ENCODE measurements at regions not wholly inside any gene's neighbourhood (a gene's known extent, or its start where the extent isn't known, plus 50 kb on each side); places are given as distances from the start of the nearest gene placed in this dataset.

DNA sequence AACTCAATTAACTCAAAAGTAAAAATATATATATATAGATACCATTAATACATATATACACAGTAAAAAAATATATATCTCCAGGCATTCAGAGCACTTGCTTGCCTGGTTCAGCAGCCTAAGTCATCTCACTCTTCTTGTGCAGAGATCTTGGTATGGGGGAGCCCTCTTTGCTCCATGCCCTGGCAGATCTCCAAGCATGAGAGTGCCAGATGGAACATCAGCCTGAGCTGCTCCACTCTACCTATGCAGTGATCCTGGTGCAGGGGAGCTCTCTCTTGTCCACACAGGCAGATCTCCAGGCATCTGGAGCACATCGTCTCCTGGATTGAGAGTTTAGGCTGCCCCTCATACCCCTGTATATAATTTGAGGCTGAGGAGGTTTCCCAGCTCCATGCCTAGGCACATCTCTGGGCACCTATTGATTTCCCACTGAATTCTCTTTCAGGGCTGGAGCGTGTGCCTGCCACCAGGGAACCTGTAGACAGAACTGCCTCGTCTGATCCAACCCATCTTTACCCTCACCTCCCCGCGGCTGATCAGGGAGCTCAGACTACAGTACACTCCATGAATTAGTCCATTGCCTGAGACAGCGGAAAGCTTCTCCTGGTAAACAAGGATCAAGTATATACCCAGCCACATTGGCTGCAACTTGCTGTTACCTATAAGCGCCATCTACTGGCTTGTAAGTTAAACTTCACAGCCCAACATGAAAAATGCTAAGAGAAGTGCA is 342.4 kb upstream of the GRIA1 start:
- DNase-seq = peak; percentile 94

DNA sequence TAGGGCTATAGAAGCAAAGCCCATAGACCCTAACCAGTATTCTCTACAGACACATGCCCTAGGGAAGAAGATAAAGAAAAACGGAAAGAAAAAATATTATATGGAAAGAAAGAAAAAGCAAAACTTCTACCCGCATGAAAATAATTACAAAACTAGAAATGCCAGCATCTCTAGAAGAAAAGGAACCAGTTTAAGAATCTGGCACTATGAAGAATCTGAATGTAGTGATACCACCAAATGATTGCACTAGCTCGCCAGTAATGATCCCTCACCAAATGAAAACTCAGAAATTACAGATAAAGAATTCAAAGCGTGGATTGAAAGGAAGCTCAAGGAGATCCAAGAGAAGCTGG is 341.9 kb upstream of the GRIA1 start:
- DNase-seq = no peak

DNA sequence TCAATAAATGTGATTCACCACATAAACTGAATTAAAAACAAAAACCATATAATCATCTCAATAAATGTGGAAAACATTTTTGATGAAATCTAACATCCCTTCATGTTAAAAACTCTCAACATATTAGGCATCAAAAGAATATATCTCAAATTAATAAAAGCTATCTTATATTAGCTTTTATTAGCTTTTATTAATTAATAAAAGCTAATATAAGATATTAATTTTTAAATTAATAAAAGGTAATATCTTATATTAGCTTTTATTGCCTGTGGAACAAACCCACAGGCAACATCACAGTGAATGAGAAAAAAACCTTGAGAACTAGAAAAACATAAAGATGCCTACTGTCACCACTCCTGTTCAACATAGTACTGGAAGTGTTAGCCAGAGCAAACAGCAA is 338.9 kb upstream of the GRIA1 start:
- no peak for DNase-seq

DNA sequence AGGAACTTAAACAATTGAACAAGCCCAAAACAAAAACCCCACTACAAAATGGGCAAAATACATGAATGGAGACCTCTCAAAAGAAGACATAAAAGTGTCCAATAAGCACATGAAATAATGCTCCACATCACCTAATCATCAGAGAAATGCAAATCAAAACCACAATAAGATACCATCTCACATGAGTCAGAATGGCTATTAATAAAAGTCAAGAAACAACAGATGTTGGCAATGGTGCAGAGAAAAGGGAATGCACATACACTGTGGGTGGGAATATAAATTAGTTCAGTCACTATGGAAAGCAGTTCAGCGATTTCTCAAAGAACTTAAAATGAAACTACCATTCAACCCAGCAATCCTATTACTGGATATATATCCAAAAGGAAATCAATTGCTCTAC is 337.4 kb upstream of the GRIA1 start:
- DNase-seq = no peak

DNA sequence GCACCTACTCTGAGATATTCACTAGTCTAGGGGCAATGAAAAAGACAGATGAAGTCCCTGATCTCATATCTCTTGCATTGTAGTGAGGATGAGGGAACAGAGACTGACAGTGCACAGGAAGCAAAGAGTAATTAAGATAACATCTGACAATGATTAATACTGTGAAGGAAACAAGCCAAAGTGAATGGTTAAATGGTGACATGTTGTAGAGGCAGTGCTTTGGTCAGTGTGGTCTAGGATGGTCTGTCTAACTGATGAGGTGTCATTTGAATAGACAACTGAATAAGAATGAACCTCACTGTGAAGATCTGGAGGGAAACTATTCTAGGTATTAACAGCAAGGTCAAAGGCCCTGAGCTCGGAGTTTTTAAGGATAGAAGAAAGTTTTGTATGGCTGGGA is 333.3 kb upstream of the GRIA1 start:
- no peak for DNase-seq

DNA sequence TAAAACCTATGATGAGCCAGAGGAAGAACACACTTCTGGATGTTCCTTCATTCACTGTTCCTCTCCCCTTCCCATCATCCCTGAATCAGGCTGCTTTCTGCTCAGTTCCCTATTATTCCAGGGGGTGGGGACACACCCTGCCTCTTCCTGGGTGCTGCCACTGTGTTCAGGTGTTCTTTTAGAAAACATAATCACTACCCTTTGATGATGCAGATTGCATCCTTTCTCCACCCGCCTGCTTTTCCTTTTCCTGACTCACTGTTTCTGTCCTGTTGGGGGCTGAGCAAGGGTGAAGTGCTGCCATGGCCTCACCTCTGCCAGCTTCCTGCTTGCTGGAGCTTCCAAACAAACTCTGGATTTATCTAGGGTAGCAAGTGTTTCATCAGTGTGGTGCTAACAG is 331.9 kb upstream of the GRIA1 start:
- peak; percentile 58 for DNase-seq

DNA sequence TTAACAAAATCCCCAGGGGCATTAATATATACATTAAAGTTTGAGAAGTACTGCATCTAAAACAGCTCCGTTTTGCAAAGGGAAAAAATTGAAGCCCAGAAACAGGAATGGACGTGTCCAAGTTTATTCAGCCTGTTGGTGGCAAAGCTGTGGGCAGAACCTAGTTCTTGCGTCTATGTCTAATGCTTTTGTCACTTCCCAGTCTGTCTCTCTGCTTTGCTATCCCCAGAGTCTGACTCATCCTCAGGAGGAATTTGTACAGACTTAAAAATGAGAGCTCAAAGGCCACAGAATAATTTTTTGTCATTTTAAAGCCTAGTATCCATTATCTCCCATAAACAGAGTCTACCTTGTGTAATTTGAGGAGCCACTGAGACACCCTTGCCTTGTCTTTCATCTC is 330.9 kb upstream of the GRIA1 start:
- DNase-seq = no peak

DNA sequence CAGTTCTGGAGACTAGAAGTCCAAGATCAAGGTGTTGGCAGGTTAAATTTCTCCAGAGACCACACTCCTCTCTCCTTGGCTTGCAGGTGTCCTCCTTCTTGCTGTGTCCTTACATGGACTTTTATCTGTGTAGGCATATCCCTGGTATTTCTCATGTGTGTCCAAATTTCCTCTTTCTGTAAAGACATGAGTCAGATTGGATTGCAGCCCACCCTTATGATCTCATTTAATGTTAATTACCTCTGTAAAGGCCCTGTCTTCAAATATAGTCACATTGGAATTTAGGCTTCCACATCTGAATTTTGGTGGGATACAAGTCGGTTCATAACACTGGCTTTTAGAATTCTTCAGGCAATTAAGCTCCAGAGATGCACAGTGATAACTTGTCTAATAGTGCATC is 322.2 kb upstream of the GRIA1 start:
- no peak for DNase-seq

DNA sequence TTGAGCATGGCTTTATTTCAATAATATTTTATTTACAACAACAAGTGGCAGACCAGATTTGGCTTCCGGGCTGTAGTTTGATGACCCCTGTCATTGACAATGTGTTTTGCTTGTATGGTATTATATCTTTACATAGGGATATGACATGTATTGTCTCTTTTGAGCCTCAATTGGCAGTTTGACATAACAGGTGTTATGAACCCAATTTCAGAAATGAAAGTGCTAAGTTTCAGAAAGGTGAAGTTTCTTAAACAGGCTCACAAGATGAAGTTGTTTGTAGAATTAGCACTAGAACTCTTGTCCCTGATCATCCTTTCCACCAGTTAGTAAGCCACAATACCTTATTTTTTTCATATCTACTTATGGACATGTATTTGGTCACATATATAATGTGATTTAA is 303.0 kb upstream of the GRIA1 start:
- DNase-seq = no peak

DNA sequence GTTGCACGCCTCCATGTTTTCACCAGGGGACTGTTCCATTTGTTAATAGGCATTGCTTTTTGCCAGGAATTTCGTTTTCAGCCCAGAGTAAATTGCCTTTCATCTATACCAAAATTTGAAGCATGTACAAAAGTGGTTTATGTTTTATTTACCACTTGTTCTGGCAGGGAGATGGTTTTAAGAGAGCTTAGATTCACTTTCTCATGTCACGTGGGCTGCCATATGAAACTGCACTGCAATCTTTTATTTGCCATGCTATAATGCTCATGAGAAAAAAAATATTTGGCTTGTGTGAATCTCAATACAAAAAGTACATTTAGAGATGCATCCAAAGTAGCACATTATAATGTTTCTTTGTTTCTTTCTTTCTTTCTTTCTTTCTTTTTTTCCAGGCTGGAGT is 284.1 kb upstream of the GRIA1 start:
- DNase-seq = no peak

DNA sequence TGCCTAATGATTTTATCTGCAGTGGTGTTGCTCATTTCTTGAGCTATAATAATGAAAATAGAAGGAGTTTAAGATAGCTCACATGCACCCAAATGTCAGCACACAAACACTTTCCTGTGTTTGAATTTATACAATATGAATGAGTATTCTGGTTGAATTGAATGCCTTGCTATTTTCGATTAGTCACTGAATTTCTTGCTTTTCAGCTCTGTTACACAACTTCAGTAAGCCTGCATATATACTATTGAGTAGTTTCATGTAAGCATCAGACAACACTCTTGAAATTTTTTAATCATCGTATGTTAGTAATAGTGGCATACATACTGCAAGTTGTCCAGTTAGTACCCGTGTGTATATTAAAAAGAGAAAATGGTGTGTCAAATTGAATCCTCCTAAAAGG is 281.5 kb upstream of the GRIA1 start:
- DNase-seq = no peak

DNA sequence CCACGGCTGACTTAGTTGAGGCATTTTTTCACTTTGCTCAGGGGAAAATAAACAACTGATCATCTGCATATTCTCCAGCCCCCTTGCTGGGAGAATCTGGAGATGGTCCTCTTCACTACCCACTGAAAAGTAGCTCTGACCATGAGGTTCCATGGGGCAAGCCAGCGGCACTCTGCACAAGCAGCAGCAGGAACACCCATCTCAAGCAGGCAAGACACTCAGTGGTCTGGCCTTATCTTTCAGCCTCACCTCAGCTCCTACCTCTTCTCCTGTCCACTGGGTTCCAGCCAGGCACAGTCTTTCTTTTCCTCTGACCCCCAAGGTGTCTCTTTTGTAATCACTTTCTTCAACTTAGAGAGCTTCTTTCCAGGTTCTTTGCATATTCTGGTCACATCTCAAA is 280.8 kb upstream of the GRIA1 start:
- DNase-seq = no peak

DNA sequence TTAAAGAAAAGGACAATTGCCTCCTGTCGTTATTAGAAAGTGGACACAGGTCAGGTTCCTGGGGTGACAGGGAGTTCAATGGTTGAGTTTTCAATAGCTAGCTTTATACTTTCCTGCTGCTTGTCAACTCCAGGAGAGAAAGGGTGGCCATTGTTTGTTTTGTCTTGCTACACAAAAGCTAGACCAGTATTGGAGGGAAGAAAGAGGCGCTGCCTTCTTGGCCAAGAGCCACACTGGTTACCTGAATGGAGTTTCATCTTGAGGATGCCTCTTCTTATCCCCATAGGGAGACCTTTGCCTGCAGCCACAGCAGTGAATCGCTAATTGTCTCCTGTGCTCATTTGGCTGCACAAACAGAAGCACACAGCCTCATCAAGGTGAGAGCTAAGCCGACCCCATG is 279.4 kb upstream of the GRIA1 start:
- DNase-seq = peak; percentile 88

DNA sequence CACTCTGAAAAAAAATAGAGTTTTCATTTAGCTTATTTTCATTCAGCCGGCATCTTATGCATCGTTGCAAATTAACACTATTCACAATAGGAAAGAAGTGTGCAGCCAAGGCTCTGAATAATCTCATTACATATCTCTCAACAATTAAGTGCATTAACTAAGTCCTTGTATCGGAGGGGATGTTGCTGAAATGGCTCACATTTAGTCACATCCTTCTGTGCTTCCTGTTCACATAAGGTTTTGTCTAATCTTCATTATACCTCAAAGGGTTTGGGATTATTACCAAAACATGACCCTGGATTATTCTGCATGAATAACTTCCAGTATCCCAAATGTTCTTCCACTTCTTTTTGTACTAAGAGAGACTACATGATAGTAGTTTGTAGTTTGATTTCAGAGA is 278.0 kb upstream of the GRIA1 start:
- DNase-seq = no peak

DNA sequence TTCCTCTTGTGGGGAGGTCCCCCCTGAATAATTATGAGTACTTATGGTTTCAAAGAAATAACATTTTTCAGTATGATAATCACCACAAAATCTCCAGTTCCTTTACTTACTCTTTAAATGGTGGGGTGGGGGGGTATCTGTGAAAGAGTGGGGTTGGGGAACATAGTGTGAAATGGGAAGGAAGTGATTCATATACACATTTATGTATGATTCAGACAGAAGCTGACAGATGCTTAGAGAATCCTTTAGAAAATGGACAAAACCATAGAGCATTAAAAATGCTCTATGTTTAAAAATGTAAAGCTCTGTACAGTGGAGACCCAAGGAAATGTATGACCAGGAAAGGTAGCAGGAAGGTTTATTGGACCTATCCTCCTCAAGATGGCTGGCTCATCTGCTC is 267.5 kb upstream of the GRIA1 start:
- no peak for DNase-seq

DNA sequence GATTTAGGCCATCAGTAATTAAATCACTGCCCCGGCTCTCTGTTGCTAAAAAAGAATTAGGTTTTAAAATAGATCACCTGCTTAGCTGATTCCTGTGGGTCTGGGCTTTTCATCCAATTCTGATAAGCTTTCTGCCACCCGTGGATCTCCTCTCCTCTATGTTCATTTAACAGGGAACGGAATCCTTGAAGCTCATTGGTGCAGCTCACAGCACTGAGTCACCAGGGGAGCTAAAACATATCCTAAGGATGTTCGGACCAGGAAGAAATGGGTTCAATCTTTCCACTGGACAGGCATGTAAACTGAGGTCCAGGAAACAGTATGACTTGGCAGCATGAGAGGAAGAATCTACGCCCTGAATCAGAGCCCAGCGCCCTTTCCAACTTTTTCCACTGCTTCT is 267.1 kb upstream of the GRIA1 start:
- DNase-seq = no peak

DNA sequence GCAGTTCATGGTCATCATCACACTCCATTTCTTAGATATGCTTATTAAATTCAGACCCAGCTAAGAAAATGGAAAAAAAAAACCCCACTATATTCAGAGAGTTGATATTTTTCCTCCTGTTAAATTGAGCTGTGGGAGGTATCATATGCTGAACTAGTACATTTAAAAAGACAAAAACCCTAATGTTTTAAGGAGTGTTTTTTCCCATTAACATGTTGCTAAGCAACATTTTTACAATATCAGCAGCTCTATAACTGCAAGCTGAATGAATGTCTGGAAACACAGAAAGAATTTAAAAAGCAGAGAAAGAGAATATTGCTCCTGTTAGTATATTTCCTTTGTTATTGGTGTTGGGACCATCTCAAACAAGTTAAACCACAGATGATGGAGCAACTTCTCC is 265.8 kb upstream of the GRIA1 start:
- DNase-seq = no peak

DNA sequence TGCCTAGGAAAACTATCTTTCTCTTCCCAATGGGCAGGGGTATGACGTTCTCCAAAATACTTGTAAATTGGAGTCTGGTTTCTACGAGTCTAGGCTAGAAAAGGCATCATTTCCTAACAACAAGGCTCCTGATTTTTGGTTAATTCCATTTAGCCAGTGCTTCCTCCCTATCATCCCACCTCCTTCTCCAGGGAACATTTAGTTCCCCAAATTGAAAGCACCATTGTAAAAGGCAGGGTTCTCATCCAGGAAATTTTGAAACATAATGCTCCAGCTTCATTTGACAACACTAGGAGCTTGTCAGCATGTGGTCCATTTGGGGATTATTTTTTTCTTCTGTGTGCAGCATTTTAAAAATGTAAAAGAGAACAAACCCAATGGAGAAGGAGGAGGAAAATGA is 256.5 kb upstream of the GRIA1 start:
- no peak for DNase-seq

DNA sequence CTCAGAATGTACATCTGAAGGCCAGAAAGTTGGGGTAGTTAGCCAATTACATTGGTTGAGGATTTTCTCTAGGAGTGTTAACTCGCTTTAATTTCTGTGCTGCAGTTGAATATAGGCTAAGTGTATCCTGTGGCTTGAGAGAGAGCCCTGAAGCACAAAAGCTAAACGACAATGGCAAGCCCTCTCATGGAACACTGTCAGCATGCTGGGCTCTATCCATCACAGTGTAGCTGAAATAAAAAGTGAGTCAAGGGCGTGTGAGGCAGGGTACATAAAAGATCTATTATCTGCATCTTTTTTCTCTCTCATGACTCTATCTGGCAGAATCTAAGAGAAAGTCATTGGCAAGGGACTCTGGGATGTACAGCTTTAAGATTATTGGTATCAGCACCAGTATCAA is 254.2 kb upstream of the GRIA1 start:
- no peak for DNase-seq

DNA sequence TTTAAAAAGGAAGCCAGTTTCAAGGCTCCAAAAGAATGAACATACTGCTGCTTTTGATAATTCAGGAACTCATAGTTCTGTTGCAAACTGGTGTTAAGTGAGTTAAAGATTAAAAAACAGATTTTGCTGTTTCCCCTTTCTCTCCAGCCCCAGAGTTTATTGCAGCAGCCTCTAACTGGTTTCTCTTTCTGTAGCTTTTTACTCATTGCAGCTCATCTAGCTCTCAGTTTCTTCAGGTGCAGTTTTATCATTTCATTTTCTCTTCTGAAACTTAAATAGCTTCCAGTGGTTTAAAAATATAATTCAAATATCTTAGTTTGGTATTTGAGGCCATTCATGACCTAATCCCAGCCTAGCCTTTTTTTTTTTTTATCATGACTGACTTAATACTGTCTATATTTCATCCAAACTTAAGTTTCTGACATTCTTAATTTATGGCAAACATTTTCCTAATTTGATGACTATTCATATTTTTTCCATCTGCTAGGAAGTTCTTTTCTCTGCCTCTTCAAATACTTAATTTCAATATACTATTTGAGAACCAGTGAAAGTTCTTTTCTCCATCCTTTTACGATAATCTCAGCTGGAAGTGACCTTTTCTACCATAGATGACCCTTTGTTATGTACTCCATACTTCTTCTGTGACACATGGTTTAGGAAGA is 252.7 kb upstream of the GRIA1 start:
- DNase-seq = no peak

DNA sequence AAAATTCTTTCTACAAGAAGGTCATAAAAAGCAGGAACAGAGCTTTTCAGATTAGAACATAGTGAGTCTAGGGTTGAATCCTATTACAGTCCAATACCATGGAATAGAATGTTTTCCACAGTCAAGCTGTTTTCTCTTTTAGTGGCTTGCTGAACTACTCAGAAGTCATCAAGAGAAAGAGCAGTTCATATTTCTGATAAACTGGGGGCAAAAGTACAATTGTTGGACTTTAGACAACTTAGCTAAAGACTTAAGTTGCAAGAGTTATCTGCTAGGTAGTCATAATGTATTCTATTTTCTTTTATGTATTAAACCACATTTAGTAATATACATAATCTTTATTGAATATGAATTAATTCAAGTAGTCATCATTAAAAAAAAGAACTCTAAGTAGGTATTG is 233.1 kb upstream of the GRIA1 start:
- no peak for DNase-seq

DNA sequence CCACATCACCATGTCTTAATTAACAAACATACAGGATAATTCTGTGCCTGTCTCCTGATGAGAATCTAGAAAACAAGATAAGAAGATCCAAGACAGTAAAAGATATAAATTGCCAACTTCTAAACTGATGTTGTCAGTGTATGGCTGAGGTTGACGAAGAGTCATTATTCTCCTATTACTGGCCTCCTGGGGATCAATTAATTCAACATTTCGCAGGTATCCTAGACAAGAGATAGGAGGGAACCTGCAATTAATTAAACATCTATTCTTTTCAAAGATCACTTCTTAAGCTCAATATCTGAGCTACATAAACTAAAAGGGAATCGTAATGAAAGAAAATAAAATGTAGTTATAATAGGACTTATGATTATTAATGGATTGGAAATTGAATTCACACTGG is 232.0 kb upstream of the GRIA1 start:
- DNase-seq = no peak

DNA sequence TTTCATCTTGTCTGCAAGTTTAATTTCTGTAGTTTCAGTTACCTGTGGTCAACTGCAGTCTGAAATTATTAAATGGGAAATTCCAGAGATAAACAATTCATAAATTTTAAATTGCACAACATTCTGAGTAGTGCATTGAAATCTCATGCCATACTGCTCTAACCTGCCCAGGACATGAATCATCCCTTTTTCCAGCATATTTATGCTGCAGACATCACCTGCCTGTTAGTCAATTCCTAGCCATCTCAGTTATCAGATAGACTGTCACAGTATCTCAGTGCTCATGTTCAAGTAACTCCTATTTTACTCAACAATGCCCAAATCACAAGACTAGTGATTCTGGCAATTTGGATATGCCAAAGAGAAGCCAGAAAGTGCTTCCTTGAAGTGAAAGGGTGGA is 223.0 kb upstream of the GRIA1 start:
- DNase-seq = no peak

DNA sequence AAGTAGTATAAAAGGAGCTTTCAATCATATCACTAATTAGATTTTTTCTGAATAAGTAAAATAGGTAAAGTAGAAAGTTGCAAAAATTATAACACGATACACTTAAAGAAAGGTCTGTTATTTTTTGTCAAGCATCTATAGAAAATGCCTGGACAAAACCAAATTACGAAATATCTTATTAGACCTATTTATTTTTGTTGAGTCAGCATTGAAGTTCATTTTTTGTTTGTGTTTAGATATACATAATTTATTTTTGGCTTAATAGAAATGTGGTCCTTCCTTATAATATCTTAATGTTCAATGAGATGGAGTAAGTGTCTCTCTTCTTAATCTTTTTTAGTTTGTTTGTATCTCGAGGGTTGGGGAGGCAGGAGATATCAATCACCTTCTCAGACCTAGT is 214.8 kb upstream of the GRIA1 start:
- DNase-seq = no peak

DNA sequence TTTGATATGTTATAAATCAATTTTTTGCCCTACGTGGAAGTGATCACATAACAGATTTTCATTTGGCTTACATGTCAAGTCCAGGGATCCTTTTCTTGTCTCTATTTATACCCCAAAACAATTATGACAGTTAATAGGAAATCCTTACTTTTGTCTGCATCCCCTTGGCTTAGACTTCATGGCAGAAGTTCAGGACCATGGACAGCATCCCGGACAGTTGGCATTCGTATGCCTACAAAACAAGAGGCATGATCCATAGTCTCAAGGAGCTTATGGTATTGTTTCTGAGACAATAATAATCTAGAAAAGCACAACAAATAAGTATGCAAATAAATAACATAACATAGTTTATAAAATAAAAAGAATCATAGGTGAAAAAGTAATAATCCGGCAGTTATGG is 214.3 kb upstream of the GRIA1 start:
- DNase-seq = no peak
